ENCODE measurements at regions not wholly inside any gene's neighbourhood (a gene's known extent, or its start where the extent isn't known, plus 50 kb on each side); places are given as distances from the start of the nearest gene placed in this dataset.

GRCh38 chr18:39072970-39073369 is 1507.4 kb upstream of the CELF4 start:
- DNase-seq (ENCODE audit: low read depth), result no peak

- no peak for DNase-seq (ENCODE audit: low read depth)
Measured at GRCh38 chr18:39062426-39062825, 1496.8 kb upstream of the CELF4 start.

GRCh38 chr18:39058386-39059000 is 1492.9 kb upstream of the CELF4 start:
- no peak for DNase-seq (ENCODE audit: low read depth)

- DNase-seq (ENCODE audit: low read depth), result no peak
Measured at GRCh38 chr18:39057423-39058064, 1491.9 kb upstream of the CELF4 start.

GRCh38 chr18:39053571-39053970 is 1488.0 kb upstream of the CELF4 start:
- no peak for DNase-seq (ENCODE audit: low read depth)

GRCh38 chr18:39051013-39051412 is 1485.4 kb upstream of the CELF4 start:
- no peak for DNase-seq (ENCODE audit: low read depth)

GRCh38 chr18:39039813-39040212 is 1474.2 kb upstream of the CELF4 start:
- no peak for DNase-seq (ENCODE audit: low read depth)

GRCh38 chr18:39037925-39038324 is 1472.3 kb upstream of the CELF4 start:
- DNase-seq (ENCODE audit: low read depth), result no peak

- no peak for DNase-seq (ENCODE audit: low read depth)
Measured at GRCh38 chr18:39033312-39033711, 1467.7 kb upstream of the CELF4 start.

GRCh38 chr18:39031647-39032046 is 1466.0 kb upstream of the CELF4 start:
- no peak for DNase-seq (ENCODE audit: low read depth)

GRCh38 chr18:39030124-39030655 is 1464.6 kb upstream of the CELF4 start:
- no peak for DNase-seq (ENCODE audit: low read depth)

GRCh38 chr18:39025531-39025930 is 1459.9 kb upstream of the CELF4 start:
- DNase-seq (ENCODE audit: low read depth), result no peak

GRCh38 chr18:39019989-39020388 is 1454.4 kb upstream of the CELF4 start:
- DNase-seq (ENCODE audit: low read depth), result no peak

- no peak for DNase-seq (ENCODE audit: low read depth)
Measured at GRCh38 chr18:39007031-39007902, 1441.7 kb upstream of the CELF4 start.

- no peak for DNase-seq (ENCODE audit: low read depth)
Measured at GRCh38 chr18:38996056-38996455, 1430.5 kb upstream of the CELF4 start.

- DNase-seq (ENCODE audit: low read depth), result no peak
Measured at GRCh38 chr18:38993342-38993741, 1427.7 kb upstream of the CELF4 start.

- no peak for DNase-seq (ENCODE audit: low read depth)
Measured at GRCh38 chr18:38984968-38985367, 1419.4 kb upstream of the CELF4 start.

- no peak for DNase-seq (ENCODE audit: low read depth)
Measured at GRCh38 chr18:38982072-38982471, 1416.5 kb upstream of the CELF4 start.

- no peak for DNase-seq (ENCODE audit: low read depth)
Measured at GRCh38 chr18:38981389-38981788, 1415.8 kb upstream of the CELF4 start.

- DNase-seq (ENCODE audit: low read depth), result no peak
Measured at GRCh38 chr18:38980420-38980819, 1414.8 kb upstream of the CELF4 start.

- no peak for DNase-seq (ENCODE audit: low read depth)
Measured at GRCh38 chr18:38972571-38972970, 1407.0 kb upstream of the CELF4 start.

GRCh38 chr18:38971881-38972280 is 1406.3 kb upstream of the CELF4 start:
- no peak for DNase-seq (ENCODE audit: low read depth)

GRCh38 chr18:38966841-38967240 is 1401.2 kb upstream of the CELF4 start:
- DNase-seq (ENCODE audit: low read depth), result no peak
